ENCODE measurements at regions not wholly inside any gene's neighbourhood (a gene's known extent, or its start where the extent isn't known, plus 50 kb on each side); places are given as distances from the start of the nearest gene placed in this dataset.

GRCh38 chr2:48180557-48180956 lies 133.9 kb upstream of the FOXN2 start:
- Histone ChIP-seq H3K4me1 (ENCODE audit: control insufficient read depth, insufficient read depth, low read length) (0 out of 2 replicates have a peak, but pooled peaks cover 2% of the 10 kb centered on the region), H3K9me3 (ENCODE audit: control insufficient read depth, insufficient read depth, low read length) (no peaks in the 10 kb centered on the region), H3K27me3 (ENCODE audit: control insufficient read depth, insufficient read depth, low read length) (no peaks in the 10 kb centered on the region), H3K4me3 (ENCODE audit: low read length) (no peak overlapping the region), H3K27ac (ENCODE audit: low read length) (no peak overlapping the region), H3K36me3 (ENCODE audit: control insufficient read depth, insufficient read depth, low read length) (no peaks in the 10 kb centered on the region)
- no CpG with 5 or more reads among the region's 5 CpGs for WGBS (ENCODE audit: insufficient coverage, insufficient read length)
- no peak for DNase-seq (ENCODE audit: low read depth, low spot score)

DNA sequence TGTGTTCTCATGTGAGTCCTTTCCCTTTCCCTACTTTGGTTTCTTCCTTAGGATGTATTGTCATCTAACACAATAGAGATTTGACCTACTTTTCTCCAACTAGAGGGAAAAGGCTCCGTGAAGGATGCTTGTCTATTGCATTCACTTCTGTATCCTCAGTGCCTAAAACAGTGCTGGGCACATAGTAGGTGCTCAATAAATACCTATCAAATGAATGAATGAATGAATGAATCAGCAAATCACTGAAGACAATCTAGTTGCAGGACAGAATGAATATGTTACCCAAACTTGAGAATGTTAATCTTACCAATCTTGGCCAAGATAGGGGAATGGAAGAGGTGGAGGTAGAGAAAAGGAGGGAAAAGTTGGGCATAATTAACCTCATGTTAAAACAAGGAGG lies 131.2 kb upstream of the FOXN2 start:
- no peak for DNase-seq (ENCODE audit: low read depth, low spot score)
- 0 out of 2 replicates have a peak, but pooled peaks cover 3% of the 10 kb centered on the region for H3K4me1 ChIP-seq (ENCODE audit: control insufficient read depth, insufficient read depth, low read length)
- no peaks in the 10 kb centered on the region for H3K27me3 ChIP-seq (ENCODE audit: control insufficient read depth, insufficient read depth, low read length)
- no CpG with 5 or more reads among the region's 1 CpG for WGBS (ENCODE audit: insufficient coverage, insufficient read length)
- no peak overlapping the region for H3K4me3 ChIP-seq (ENCODE audit: low read length)
- H3K9me3 ChIP-seq (ENCODE audit: control insufficient read depth, insufficient read depth, low read length) = no peaks in the 10 kb centered on the region
- no peaks in the 10 kb centered on the region for H3K36me3 ChIP-seq (ENCODE audit: control insufficient read depth, insufficient read depth, low read length)
- no peak overlapping the region for H3K27ac ChIP-seq (ENCODE audit: low read length)

DNA sequence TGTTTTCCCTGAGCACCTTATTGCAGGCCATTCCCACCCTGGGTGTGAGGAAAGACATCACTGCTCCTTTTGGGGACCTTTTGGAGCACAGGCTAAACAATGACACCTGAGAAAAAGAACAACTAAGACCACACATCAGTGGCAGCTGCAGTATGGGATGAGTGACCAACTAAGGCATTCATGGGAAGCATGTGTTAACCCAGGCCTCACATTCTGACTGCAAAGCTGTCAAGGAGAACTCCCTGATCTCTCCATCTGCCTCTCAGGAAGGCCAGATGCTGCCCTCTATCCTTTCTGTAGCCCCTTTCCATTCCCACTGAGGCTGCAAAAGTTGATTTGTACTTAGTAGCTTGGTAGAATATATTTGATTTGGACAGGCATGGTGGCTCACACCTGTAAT lies 130.5 kb upstream of the FOXN2 start:
- Histone ChIP-seq H3K4me1 (ENCODE audit: control insufficient read depth, insufficient read depth, low read length) (0 out of 2 replicates have a peak, but pooled peaks cover 3% of the 10 kb centered on the region), H3K9me3 (ENCODE audit: control insufficient read depth, insufficient read depth, low read length) (no peaks in the 10 kb centered on the region), H3K27me3 (ENCODE audit: control insufficient read depth, insufficient read depth, low read length) (no peaks in the 10 kb centered on the region), H3K4me3 (ENCODE audit: low read length) (no peak overlapping the region), H3K36me3 (ENCODE audit: control insufficient read depth, insufficient read depth, low read length) (no peaks in the 10 kb centered on the region), H3K27ac (ENCODE audit: low read length) (no peak overlapping the region)
- DNase-seq (ENCODE audit: low read depth, low spot score) = no peak

GRCh38 chr2:48187503-48187902 lies 127.0 kb upstream of the FOXN2 start:
- H3K9me3 ChIP-seq (ENCODE audit: control insufficient read depth, insufficient read depth, low read length) = no peaks in the 10 kb centered on the region
- no peak overlapping the region for H3K27ac ChIP-seq (ENCODE audit: low read length)
- no peaks in the 10 kb centered on the region for H3K36me3 ChIP-seq (ENCODE audit: control insufficient read depth, insufficient read depth, low read length)
- WGBS (ENCODE audit: insufficient coverage, insufficient read length) = no CpG with 5 or more reads among the region's 1 CpG
- H3K4me3 ChIP-seq (ENCODE audit: low read length) = no peak overlapping the region
- H3K4me1 ChIP-seq (ENCODE audit: control insufficient read depth, insufficient read depth, low read length) = peaks cover 3% of the 10 kb centered on the region; the same call in 1 of the 2 replicates
- no peak for DNase-seq (ENCODE audit: low read depth, low spot score)
- H3K27me3 ChIP-seq (ENCODE audit: control insufficient read depth, insufficient read depth, low read length) = no peaks in the 10 kb centered on the region

DNA sequence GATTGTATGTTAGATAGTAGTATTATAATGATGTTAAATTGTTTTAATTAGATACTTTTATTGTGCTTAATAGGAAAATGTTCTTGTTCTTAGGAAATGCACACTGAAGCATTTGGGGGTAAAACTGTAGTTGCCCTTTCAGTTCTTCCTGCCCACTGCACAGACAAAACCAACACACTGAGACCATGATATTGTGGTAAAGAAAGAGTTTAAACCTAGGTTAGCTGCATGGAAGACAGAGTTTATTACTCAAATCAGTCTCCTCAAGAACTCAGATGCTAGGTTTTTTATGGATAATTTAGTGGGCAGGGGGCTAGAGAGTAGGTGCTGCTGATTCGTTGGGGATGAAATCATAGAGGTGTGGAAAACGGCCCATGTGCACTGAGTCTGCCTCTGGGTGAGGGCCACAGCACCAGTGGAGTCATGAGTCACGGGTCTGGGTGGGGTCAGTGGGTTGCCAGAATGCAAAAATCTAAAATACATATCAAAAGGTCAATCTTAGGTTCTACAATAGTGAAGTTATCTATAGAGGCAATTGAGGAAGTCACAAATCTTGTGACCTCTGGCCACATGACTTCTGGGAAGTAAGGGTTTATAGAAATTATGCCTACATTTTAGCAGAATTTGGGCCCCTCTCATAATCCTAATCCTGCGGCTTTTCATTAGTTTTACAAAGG lies 124.8 kb upstream of the FOXN2 start:
- no peak for DNase-seq (ENCODE audit: low read depth, low spot score)

DNA sequence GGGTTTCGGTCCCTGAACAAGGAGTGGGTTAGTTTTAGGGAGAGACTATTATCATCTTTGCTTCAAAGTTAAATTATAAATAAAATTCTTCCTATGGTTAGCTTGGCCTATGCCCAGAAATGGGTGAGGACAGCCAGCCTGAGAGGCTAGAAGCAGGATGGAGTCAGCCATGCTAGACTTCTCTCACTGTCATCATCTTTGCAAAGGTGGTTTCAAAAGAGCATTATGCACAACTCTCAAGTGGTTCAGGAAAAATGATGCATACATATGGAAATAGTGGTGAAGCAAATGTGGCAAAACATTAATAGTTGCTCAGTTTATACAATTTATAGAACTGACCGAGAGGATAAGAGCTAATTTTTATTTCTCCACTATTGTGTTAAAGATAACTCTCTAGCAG lies 124.3 kb upstream of the FOXN2 start:
- Histone ChIP-seq H3K36me3 (ENCODE audit: control insufficient read depth, insufficient read depth, low read length) (no peaks in the 10 kb centered on the region), H3K27ac (ENCODE audit: low read length) (no peak overlapping the region), H3K9me3 (ENCODE audit: control insufficient read depth, insufficient read depth, low read length) (no peaks in the 10 kb centered on the region), H3K27me3 (ENCODE audit: control insufficient read depth, insufficient read depth, low read length) (no peaks in the 10 kb centered on the region), H3K4me1 (ENCODE audit: control insufficient read depth, insufficient read depth, low read length) (peaks cover 2% of the 10 kb centered on the region; the same call in 1 of the 2 replicates), H3K4me3 (ENCODE audit: low read length) (no peak overlapping the region)
- no CpG with 5 or more reads among the region's 2 CpGs for WGBS (ENCODE audit: insufficient coverage, insufficient read length)
- no peak for DNase-seq (ENCODE audit: low read depth, low spot score)

More for the DNA sequence above, 124.8 kb upstream of the FOXN2 start:
- no peaks in the 10 kb centered on the region for H3K9me3 ChIP-seq (ENCODE audit: control insufficient read depth, insufficient read depth, low read length)
- no peak overlapping the region for H3K4me3 ChIP-seq (ENCODE audit: low read length)
- no CpG with 5 or more reads among the region's 4 CpGs for WGBS (ENCODE audit: insufficient coverage, insufficient read length)
- H3K4me1 ChIP-seq (ENCODE audit: control insufficient read depth, insufficient read depth, low read length) = peaks cover 3% of the 10 kb centered on the region; the same call in 1 of the 2 replicates
- no peaks in the 10 kb centered on the region for H3K27me3 ChIP-seq (ENCODE audit: control insufficient read depth, insufficient read depth, low read length)
- no peaks in the 10 kb centered on the region for H3K36me3 ChIP-seq (ENCODE audit: control insufficient read depth, insufficient read depth, low read length)
- no peak overlapping the region for H3K27ac ChIP-seq (ENCODE audit: low read length)

DNA sequence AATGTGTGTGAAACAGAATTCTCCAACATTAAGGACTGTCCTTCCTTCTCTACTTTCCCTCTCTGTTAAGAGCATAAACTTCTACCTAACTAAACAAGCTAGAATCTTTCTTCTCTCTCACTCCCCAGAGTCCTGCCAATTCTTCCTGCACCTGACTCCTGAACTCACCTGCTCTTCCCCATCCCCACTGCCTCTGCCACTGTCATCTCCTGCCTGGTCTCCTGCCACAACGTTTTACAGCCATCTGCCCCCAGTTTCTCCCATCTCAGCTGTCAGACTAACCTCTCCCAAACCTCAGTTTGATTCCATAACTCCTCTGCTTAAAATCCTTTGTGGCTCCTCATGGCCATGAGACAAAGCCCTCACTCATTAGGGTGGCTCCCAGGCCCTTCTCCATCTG lies 119.8 kb upstream of the FOXN2 start:
- Histone ChIP-seq H3K4me3 (ENCODE audit: low read length) (no peak overlapping the region), H3K27me3 (ENCODE audit: control insufficient read depth, insufficient read depth, low read length) (no peaks in the 10 kb centered on the region), H3K36me3 (ENCODE audit: control insufficient read depth, insufficient read depth, low read length) (no peaks in the 10 kb centered on the region), H3K27ac (ENCODE audit: low read length) (no peak overlapping the region), H3K4me1 (ENCODE audit: control insufficient read depth, insufficient read depth, low read length) (peaks cover 6% of the 10 kb centered on the region), H3K9me3 (ENCODE audit: control insufficient read depth, insufficient read depth, low read length) (no peaks in the 10 kb centered on the region)
- no CpG with 5 or more reads among the region's 1 CpG for WGBS (ENCODE audit: insufficient coverage, insufficient read length)
- no peak for DNase-seq (ENCODE audit: low read depth, low spot score)

DNA sequence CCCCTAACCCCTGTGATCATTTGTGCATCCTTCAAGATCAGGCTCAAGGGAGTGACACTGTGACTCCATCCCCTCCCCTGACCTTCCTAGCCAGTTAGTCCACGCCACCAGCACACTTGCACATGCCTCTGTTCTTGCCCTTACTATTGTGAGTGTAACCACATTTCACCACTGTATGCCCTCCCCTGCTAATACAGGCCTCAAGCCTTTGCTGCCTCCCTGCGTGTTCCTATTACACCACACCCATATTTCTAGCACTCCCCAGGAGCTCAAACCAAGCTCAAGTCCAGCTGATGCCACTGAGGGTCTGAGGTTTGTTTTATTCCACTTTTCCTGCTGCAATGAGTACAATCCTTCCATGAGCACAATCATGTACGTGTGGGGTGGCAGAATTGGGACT lies 119.3 kb upstream of the FOXN2 start:
- DNase-seq (ENCODE audit: low read depth, low spot score) = no peak
- no peaks in the 10 kb centered on the region for H3K27me3 ChIP-seq (ENCODE audit: control insufficient read depth, insufficient read depth, low read length)

DNA sequence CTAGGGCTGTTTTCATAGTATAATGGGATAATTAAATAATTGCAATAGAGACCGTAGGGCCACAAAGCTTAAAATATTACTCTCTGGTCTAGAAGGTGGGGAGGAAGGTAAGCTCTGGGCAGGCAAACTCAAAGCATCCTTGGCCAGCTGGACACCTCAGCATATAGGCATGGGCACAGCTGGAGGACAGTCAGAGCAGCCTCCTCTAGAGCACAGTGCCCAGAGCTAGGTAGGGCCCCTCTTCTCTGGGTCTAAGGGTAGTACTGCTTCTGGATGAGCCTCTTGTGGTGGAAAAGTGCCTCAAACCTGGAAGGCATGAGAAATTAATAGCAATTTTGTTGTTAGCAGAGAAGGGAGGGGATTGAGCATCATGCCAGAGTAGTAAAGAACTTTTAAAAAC lies 116.9 kb upstream of the FOXN2 start:
- Histone ChIP-seq H3K4me1 (ENCODE audit: control insufficient read depth, insufficient read depth, low read length) (peaks cover 8% of the 10 kb centered on the region), H3K36me3 (ENCODE audit: control insufficient read depth, insufficient read depth, low read length) (no peaks in the 10 kb centered on the region), H3K9me3 (ENCODE audit: control insufficient read depth, insufficient read depth, low read length) (no peaks in the 10 kb centered on the region), H3K27me3 (ENCODE audit: control insufficient read depth, insufficient read depth, low read length) (no peaks in the 10 kb centered on the region), H3K4me3 (ENCODE audit: low read length) (no peak overlapping the region), H3K27ac (ENCODE audit: low read length) (no peak overlapping the region)
- no CpG with 5 or more reads among the region's 1 CpG for WGBS (ENCODE audit: insufficient coverage, insufficient read length)
- no peak for DNase-seq (ENCODE audit: low read depth, low spot score)

More for the DNA sequence above, 119.3 kb upstream of the FOXN2 start:
- H3K27ac ChIP-seq (ENCODE audit: low read length) = no peak overlapping the region
- no peaks in the 10 kb centered on the region for H3K36me3 ChIP-seq (ENCODE audit: control insufficient read depth, insufficient read depth, low read length)
- H3K4me3 ChIP-seq (ENCODE audit: low read length) = no peak overlapping the region
- H3K4me1 ChIP-seq (ENCODE audit: control insufficient read depth, insufficient read depth, low read length) = peaks cover 6% of the 10 kb centered on the region
- no CpG with 5 or more reads among the region's 3 CpGs for WGBS (ENCODE audit: insufficient coverage, insufficient read length)
- H3K9me3 ChIP-seq (ENCODE audit: control insufficient read depth, insufficient read depth, low read length) = no peaks in the 10 kb centered on the region

GRCh38 chr2:48198371-48198770 lies 116.1 kb upstream of the FOXN2 start:
- H3K27ac ChIP-seq (ENCODE audit: low read length) = no peak overlapping the region
- peaks cover 8% of the 10 kb centered on the region for H3K4me1 ChIP-seq (ENCODE audit: control insufficient read depth, insufficient read depth, low read length)
- no peaks in the 10 kb centered on the region for H3K27me3 ChIP-seq (ENCODE audit: control insufficient read depth, insufficient read depth, low read length)
- no peaks in the 10 kb centered on the region for H3K36me3 ChIP-seq (ENCODE audit: control insufficient read depth, insufficient read depth, low read length)
- no peaks in the 10 kb centered on the region for H3K9me3 ChIP-seq (ENCODE audit: control insufficient read depth, insufficient read depth, low read length)
- no peak overlapping the region for H3K4me3 ChIP-seq (ENCODE audit: low read length)
- WGBS (ENCODE audit: insufficient coverage, insufficient read length) = no CpG with 5 or more reads among the region's 1 CpG
- DNase-seq (ENCODE audit: low read depth, low spot score) = no peak

DNA sequence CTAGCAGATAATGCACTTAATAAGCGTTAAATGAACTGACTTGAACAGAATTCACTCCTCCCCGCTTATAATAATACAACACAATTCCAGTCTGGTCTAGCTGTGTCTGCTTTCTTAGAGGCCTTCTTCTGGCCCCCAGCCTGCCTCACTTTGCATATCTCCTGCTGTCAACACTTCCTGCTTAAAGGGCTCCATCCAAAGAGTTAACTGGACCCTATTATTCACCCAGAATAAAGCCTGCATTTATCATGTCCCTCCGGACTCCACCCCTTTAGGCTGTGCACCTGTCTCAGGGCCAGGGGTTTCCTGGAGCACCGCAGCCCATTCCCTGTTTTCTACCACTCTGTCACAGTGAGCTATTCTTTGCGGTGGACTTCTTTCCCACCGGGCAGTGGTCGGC lies 115.4 kb upstream of the FOXN2 start:
- Histone ChIP-seq H3K4me3 (ENCODE audit: low read length) (no peak overlapping the region), H3K36me3 (ENCODE audit: control insufficient read depth, insufficient read depth, low read length) (no peaks in the 10 kb centered on the region), H3K27ac (ENCODE audit: low read length) (no peak overlapping the region), H3K27me3 (ENCODE audit: control insufficient read depth, insufficient read depth, low read length) (no peaks in the 10 kb centered on the region), H3K4me1 (ENCODE audit: control insufficient read depth, insufficient read depth, low read length) (peaks cover 8% of the 10 kb centered on the region), H3K9me3 (ENCODE audit: control insufficient read depth, insufficient read depth, low read length) (no peaks in the 10 kb centered on the region)
- no peak for DNase-seq (ENCODE audit: low read depth, low spot score)
- WGBS (ENCODE audit: insufficient coverage, insufficient read length) = no CpG with 5 or more reads among the region's 7 CpGs

Data from iPS DF 6.9 (cell line).